HG03175 (cell line): ENCODE measurements at regions not wholly inside any gene's neighbourhood (a gene's known extent, or its start where the extent isn't known, plus 50 kb on each side); places are given as distances from the start of the nearest gene placed in this dataset.

Source experiments
- ATAC-seq: cut with Tn5 transposase; IDR thresholded peaks from one replicate; pipeline ENCODE4 v1.9.1; 2021; ENCODE audit warnings: mild to moderate bottlenecking, moderate library complexity; ENCODE audit not compliant: unreplicated experiment

DNA sequence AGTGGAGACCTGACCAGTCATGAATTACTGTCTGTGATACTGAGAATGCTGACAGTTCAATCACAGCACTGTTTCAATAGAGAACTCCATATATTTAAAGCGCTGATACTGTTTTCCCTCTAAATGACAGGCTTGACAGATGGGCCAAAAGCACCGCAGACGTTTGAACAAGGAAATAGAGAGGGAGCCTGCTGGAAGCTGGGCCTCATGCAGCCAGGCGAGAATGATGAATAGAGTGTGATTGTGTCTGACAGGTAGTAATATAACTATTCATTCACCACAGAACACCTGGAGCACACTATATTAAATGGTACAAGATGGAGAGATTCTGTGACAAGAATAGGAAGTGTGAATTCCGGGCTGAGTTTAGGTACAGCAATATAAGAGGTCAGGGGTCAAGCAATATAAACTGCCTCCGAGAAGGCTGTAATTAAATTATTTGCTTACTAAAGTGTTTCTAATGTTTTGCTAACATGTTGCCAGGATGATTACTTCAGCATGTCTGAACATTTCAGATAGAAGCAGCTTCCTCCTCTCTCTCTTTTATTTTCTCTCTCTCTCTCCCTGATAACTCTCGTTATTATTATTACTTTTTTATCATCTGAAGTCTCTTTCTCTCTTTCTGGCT lies 297.7 kb downstream of the CSNK1G3 start:
- ATAC-seq: no peak

DNA sequence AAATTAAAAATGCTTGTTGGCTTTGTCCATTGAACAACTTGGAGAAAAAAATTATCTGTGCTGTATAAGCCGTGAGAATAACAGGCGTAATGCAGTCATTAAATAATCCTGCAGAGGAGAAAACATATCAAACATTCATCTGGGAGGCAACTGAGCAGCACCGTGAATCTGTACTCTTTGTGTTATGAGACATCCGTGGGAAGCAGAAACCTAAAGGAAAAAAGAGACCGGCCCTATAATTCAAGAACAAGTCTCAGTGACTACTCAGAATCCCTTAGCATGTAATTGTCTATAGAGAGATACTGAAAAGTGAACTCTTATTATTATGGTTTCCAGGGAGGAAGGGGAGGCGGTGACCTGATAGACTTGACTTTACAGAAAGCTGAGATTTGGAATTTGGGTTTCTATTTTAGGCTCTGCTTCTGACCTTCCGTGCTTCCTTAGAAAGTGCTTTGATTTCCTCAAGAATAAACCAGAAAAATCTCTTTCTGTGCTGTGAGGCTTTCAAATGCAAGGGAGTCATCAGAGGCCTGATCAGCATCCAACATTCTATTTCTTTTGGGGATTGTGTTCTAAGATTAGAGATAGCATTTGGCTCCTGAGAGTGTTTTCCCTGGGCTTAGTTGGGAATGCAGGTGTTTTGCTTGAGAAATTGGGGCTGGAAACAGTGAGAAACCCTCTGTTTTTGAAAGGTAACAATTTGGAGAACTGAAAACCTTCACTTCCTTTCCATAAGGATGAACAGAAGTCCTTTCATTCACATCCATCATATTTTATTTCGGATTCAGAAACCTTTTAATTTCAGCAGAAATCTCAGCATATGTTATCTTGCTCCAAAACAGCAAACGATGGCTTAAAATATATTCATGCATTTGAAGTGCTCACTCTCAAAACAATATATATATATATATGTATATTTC lies 296.7 kb downstream of the CSNK1G3 start:
- no peak for ATAC-seq

- ATAC-seq: no peak
Measured at GRCh38 chr5:123807177-123807945, 295.4 kb downstream of the CSNK1G3 start.

DNA sequence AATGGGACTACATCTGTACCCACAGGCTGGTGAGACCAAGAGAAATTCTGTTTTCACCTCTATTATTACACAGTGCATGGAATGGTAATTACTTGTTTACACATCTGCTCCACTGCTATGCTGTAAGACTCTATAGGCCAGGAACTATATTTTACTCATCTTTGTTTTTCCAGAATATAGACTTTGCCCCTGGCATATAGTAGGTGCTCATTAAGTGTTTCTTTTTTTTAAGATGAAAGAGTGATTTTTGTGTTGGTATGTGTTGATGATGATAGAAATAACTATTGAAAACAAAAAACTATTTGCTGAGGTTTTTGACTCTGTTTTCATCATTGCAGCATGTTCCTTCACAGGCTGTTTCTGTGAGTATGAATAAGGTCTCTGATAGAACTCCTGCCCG lies 294.7 kb downstream of the CSNK1G3 start:
- no peak for ATAC-seq

DNA sequence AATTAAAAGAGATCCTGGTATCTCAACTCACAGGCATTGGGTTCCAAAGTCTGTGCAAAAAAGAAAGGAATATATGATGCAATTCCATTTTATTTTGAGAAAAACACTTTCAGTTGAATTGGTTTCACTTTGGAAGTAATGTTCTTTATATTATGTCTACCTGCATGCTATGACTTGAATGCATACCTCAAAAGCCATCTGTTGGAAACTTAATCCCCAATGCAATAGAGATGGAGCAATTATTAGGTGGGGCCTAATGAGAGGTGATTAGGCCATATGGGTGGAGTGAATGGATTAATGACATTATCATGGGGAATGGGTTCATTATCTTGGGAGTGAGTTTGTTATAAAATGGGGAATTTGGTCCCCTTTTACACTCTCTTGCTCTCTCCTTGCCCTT lies 293.3 kb downstream of the CSNK1G3 start:
- no peak for ATAC-seq

GRCh38 chr5:123803359-123803758 lies 291.4 kb downstream of the CSNK1G3 start:
- ATAC-seq: no peak

- no peak for ATAC-seq
Measured at GRCh38 chr5:123802298-123802951, 290.4 kb downstream of the CSNK1G3 start.

- no peak for ATAC-seq
Measured at GRCh38 chr5:123800640-123801039, 288.7 kb downstream of the CSNK1G3 start.

- ATAC-seq: no peak
Measured at GRCh38 chr5:123795688-123796087, 283.7 kb downstream of the CSNK1G3 start.

GRCh38 chr5:123790226-123790625 lies 278.2 kb downstream of the CSNK1G3 start:
- no peak for ATAC-seq

DNA sequence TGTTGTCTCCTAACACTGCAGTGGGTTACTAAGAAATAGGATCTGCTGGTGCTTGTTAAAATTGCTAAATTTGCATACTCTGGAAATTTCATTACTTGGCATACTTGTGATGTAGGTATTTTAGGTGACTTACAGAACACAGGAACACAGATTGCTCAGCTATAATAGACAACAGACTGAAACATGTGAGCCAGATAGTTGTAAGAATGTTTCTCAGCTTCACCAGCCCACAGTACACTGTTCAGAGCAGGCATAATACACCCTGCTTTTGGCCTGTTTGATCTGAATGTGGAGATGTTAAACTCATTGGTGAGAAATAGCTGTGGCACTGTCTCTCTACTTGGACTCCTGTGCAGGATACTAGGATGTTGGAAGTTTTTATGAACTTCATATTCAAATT lies 275.7 kb downstream of the CSNK1G3 start:
- ATAC-seq: no peak

DNA sequence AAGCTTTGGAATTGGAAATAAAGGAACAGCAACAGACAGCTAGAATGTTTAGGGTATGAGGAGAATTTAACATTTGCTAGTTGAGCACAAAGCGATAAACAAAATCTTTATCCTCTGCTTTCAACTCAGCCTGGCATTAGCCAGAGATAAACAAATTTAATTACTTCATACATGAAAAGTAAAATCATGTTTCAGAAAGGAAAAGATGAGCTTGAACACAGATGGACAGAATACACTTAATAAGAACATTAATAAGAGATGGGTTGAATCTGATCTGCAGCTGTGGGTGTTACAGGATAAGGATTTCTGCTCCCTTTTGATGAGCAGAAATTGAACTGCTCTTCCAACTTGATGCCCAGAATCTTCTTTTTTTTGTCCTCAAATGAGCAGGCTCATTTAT lies 275.2 kb downstream of the CSNK1G3 start:
- ATAC-seq: no peak

- ATAC-seq: no peak
Measured at GRCh38 chr5:123786411-123786810, 274.4 kb downstream of the CSNK1G3 start.

DNA sequence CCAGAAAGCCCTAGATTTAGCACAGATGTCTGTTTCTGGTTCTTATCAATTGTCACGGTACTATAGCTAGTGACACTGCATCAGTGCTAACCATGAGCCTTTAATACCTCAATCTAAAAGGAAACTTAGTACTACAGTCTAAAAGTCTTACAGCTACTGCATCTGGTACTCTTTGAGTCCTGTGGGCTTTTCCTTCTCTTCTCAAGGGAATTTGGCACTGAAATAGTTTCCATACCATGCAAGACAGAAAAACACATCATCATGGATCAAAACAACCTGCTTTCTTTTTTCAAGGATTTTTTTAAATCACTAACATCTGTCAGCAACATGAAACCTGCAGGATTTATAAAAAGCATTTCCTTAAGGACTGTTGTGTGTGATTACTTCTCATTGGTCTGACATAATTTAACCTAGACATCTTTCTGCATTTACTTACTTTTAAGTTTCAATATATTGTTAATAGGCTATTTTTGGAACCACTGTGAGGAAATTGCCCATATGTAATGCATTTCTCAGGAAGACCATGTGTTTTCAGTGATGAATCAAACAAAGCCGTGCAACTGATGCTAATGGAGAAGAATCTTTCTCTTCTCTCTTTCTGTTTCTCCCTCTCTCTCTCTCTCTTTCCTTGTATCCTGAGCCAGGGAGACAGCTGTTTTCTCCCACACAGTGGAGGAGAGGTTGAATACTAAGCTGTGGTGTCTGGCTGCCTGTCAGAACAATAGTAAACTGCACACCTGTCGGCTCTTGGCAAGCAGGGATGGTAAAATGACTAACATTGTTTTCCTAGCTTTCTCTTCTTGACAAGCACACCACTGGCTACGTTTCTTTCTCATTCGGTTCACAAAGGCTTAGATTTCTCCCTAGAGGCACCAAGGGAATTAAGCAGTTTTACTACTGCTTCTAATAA lies 273.4 kb downstream of the CSNK1G3 start:
- ATAC-seq: no peak

DNA sequence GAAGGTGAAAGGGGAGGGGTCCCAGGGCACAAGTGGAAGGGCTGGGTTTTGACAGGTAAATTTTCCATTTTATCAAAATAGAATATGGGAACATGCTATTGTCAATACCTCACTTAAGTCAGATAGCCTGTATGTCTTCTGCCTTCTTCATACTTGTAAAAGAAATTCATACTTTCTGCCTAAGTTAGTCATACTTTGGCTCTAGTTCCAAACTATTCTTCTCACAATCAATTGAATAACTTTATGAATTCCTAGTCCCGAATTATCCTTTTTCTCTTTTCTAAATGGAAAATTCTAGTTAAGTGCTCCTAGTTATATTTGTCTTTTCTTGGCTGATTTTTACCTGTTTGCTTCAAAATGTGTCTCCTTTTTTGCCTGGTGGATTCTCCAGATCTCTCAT lies 271.4 kb downstream of the CSNK1G3 start:
- ATAC-seq: no peak

DNA sequence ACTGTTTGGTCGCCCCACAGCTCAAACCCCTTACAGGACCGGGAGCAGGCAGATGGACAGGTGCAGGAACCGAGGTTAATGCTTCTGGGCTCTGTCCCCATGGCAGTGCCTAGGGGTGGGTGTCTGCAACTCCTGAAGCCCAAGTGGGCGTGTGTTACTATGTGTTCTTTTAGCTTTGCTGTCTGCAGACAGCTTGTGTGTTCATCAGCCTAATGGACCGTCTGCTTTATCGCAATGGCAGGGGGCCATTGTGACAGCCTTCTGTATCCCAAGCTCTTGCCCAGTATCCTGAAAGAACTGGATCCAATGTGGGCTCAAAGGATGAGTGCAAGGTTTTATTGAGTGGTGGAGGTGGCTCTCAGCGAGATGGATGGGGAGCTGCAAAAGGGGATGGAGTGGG lies 266.7 kb downstream of the CSNK1G3 start:
- ATAC-seq: no peak

DNA sequence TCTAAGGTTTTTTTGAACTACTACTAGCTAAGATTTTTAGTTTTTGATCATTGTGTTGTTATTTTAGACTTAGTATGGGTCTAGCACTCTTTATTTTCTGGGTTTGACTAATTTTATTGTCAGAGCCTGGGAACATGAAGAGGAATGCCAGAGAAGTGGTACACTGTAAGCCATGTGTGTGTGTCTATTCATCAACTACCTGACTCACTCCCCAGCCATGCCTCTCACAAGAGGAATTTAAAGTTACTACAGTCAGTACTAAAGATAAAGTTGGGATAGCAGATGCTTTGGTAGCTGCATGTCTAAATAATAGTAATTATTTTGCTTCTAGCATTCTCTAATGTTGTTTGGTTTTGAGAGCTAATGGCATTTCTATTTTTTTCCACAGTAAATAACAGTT lies 264.8 kb downstream of the CSNK1G3 start:
- ATAC-seq: no peak

DNA sequence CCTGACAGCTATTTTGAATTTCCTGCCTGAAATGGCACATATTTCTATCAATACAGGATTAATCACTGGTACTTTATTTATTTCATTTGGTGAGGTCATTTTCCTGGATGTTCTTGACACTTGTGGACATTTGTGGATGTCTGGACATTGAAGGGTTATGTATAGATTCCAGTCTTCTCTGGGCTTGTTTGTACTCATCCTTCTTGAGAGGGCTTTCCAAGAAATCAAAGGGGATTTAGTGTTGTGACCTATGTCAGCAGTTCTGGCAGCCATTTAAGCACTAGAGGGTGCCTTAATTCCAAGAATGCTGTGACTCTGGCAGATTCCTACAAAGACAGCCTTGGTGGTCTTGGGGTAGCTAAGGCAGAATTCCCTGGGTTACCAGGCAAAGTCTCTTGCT lies 259.7 kb downstream of the CSNK1G3 start:
- ATAC-seq: no peak

DNA sequence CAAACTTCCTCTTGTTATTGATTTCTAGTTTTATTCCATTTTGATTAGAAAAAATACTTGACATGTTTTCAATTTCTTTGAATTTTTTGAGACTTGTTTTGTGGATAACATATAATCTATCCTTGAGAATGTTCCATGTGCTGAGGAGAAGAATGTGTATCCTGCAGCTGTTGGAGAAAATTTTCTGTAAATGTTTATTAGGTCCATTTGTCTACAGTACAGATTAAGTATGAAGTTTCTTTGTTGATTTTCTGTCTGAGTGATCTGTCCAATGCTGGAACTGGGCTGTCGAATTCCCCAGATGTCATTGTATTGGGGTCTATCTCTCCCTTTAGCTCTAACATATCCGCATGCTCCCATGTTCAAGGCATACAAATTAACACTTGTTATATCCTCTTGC lies 251.2 kb downstream of the CSNK1G3 start:
- no peak for ATAC-seq

DNA sequence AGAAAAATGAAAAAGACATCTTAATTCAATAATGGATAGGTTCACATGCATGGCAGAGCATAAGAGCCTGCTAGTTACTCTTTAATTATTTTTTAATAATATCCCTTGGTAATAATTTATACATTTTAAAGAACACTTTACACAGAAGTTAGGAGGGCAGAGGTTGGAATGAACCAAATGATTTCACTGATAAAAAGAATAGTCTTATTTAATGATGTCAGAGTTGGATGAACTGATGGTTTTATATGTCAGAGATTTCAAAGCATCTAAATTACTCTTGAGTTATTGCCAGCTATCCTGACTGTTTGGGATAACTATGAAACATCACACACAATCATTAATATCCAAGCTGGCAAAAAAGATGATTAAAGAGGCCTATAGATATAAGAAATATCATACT lies 244.8 kb downstream of the CSNK1G3 start:
- no peak for ATAC-seq
